GM21447 (cell line): ENCODE measurements at regions not wholly inside any gene's neighbourhood (a gene's known extent, or its start where the extent isn't known, plus 50 kb on each side); places are given as distances from the start of the nearest gene placed in this dataset.

Experiments used
- ATAC-seq: cut with Tn5 transposase; IDR thresholded peaks from one replicate; pipeline ENCODE4 v1.9.1; 2021; ENCODE audit not compliant: unreplicated experiment

DNA sequence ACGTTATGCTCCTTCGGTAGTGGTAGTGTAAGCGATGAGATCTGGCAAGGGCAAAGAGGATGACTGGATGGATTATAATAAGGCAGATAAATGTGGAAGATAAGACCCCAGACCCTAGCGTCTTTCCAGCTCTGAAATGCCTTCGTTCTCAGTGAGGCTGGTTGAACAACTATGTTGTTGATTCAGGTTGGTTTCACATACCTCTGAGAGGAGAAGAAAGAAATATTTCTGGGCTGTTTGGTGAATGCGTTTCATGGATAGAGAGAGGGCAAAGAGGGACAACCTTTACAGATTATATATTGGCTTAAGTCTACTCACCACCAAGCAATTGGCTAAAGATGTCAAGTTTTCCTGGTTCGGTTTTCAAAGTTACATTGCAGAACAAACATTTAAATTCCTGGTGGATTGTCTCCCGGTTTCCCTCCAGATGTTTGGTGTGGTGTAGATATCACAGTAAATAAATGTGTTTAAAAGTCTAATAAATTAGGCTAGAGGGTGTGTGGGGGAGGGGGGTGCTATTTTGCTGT, 190.1 kb upstream of the GLI2 start:
- no peak for ATAC-seq

DNA sequence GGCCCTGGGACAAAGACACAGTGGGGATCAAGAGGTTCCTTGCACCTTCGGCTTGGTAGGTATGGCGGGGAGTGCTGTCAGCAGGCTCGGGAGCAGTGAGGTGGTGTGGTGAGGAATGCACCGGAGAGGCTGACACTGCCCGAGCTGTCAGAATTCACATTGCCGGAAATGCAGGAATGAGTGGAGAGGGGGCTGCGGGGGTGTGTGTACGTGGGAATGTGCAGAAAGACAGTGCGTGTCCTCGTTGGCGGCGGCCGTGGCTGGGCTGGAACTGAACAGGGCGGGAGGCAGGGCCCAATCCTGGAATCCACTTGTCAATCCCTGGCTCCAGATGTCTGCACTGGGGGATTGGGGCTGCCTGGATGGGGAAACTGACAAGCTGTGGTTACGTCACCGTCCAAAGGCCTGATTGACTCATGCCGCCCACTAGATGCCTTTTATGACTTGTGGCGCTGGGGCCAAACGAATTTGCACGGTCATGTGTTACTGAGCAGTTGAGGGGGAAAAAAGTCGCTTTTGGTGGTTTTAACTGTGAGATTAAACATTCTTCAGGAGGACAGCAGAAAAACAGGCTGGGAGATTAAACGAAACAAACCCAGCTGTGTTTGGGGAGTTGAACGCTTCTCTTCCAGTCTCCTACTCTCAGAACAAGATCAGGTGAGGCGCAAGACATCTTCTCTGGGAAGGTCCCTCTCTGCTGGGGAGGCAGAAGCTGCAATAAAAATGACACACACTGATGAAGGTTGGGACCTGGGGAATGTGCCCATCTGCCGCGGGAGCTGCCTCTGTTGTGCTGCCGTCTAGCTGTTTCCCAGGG, 189.4 kb upstream of the GLI2 start:
- ATAC-seq: no peak

GRCh38 chr2:120546865-120547390, 188.7 kb upstream of the GLI2 start:
- no peak for ATAC-seq

- ATAC-seq: no peak
Measured at GRCh38 chr2:120547662-120548061, 188.0 kb upstream of the GLI2 start.

- no peak for ATAC-seq
Measured at GRCh38 chr2:120548627-120549608, 186.8 kb upstream of the GLI2 start.

DNA sequence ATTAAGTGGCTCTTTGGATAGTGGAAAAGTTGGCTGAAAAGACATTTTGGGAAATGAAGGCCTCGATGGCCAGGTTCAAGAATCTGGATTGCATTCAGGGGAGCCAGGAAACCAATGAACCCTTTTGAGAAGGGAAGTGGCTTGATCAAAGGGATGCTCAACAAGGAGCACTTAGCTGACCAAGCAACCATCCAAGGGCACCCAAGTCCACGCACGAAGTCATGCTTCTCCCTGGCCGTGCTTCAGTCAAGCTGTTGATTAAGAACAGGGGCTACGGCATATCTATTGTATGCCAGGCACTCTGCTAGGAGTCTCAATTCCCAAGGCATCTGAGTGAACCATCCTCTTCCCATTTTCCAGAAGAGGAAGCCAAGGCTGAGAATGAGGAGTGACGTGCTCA, 185.8 kb upstream of the GLI2 start:
- no peak for ATAC-seq

GRCh38 chr2:120550282-120550681, 185.4 kb upstream of the GLI2 start:
- no peak for ATAC-seq

GRCh38 chr2:120550893-120551446, 184.7 kb upstream of the GLI2 start:
- no peak for ATAC-seq

DNA sequence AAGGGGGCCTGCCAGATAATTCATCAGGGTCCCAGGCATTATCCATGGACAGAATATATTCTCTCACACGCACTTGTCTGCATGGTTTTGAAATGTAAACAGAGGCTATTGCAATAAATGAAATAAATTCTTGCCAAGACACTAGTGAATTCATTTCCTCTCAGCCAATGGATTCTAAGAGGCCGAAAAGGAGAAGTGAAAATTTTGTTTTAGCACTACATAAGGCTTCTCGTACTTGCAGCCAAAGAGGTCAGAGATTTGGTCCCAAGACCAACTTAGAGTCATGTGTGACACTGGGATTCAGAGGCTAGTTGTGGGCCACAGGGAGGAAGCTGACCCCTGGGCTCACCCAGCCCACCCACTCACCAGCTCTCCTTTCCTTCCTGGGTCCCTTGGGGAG, 184.1 kb upstream of the GLI2 start:
- no peak for ATAC-seq

GRCh38 chr2:120552079-120552478, 183.6 kb upstream of the GLI2 start:
- no peak for ATAC-seq

DNA sequence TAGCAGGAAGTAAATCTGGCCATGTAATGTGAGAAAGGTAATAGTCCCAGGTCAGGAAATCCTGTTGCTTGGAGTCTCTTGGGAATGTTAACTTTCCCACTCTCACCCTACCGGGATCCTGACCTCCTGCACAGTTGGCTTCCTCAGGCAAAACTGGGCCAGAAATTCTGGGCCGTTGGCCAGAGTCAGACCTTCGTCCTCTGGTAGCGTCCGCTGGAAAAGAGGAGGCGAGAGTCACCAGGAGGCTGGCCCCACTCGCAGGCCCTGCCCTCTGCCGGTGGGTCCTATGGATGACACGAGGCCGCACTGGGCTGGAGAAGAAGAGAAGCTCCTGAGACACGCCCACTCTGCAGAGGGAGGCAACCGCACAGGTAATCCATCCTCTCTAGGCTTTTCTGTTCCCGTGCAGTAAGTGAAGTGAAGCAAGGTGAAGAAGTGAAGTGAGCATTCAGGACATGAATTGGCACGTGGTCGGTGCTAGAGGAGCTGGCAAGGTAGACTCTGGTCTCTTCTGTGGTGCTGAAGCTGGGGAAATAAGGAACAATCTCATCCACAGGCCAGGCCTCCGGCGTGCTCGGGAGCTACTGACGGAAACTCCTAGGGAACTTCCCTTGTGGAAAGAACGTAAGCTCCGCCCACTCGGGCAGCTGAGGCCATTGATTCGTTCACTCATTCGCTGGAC, 182.7 kb upstream of the GLI2 start:
- no peak for ATAC-seq

- ATAC-seq: no peak
Measured at GRCh38 chr2:120554625-120555032, 181.0 kb upstream of the GLI2 start.

GRCh38 chr2:120555092-120555491, 180.6 kb upstream of the GLI2 start:
- no peak for ATAC-seq

- no peak for ATAC-seq
Measured at GRCh38 chr2:120556911-120557310, 178.8 kb upstream of the GLI2 start.

DNA sequence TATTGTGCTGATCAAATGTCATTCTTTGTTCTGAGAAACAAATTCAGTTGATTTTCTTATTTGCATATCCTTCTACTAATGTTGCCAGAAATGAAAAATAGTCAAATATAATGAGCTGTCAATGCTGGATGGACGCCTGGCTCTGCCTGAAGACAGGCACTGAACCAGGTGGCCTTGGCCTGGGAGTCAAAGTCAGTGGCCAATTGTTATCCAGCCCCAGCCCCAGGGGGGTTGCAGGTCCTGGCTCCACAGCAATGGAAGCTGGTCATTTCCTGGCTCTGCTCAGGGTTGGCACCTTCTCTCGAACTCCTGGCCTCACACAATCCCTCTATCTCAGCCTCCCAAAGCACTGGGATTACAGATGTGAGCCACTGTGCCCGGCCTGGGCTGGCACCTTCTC, 176.8 kb upstream of the GLI2 start:
- no peak for ATAC-seq

DNA sequence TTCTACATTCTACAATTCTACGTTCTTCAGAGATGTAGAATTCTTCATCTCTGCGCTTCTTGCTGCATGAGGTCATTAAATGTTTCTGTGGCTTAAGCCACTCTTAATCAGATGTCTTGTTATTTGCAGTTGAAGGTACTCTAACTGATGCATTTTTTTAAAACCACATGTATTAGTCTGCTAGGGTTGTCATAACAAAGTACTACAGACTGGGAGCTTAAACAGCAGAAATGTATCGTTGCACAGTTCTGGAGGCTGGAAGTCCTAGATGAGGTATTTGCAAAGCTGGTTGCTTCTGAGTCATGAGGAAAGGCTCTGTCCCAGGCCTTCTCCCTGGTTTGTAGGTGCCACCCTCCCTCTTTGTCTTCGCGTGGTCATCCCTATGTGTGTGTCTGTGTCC, 176.3 kb upstream of the GLI2 start:
- ATAC-seq: no peak

DNA sequence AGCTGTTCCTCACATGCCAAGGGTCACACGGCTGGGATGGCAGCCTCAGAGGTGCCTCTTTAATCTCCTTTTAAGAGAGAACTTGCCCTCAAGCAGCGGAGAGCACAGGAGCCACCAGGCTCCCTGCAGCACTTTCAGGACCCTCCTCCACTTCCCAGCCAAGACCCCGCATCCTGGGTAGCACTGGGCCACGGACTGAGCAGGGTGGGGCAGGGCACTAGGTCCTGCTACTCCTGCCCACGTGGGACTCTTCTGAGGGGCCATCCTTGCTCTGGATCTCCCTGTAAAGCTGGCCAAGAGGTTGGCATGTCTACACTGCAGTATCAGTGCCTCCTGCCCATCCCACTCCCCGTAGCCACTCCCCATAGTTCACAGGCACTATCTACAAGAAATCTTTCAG, 175.3 kb upstream of the GLI2 start:
- no peak for ATAC-seq

GRCh38 chr2:120561379-120562035, 174.2 kb upstream of the GLI2 start:
- no peak for ATAC-seq

DNA sequence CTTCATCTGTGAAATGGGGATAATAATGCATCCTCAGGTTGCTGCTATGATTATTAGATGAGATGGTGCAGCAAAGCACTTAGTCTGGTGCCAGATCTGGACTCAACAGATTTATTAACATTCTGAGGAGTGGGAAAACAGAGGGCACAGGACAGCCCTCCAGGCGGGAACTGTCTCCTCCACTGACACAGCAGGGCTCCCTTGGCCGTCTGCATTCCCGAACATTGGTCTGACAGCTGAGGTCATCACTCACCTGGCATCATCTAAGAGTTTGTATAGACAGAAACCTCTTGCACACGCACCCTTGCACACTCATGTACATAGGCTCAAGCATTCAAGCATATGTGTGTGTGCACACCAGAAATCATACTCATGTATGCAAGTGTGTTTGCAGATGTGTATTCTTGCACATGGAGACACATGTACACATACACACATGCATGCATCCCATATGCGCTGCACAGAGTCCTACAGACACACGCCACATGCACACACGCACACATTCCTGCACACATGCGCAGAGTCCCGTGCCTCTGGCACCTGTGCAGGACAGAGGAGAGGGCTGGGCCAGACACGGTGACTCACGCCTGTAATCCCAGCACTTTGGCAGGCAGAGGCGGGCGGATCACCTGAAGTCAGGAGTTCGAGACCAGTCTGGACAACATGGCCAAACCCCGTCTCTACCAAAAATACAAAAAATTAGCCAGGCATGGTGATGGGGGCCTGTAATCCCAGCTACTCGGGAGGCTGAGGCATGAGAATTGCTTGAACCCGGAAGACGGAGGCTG, 173.3 kb upstream of the GLI2 start:
- ATAC-seq: no peak
